NB4 (cell line): ENCODE measurements at regions not wholly inside any gene's neighbourhood (a gene's known extent, or its start where the extent isn't known, plus 50 kb on each side); places are given as distances from the start of the nearest gene placed in this dataset.

Experiments
- POLR2A ChIP-seq: IDR thresholded peaks from 2 replicates; pipeline ENCODE4 v1.6.1; 2011; ENCODE audit warnings: mild to moderate bottlenecking; ENCODE audit not compliant: insufficient read length; ENCODE audit errors: extremely low read depth
- TF ChIP-seq, protein P1 (sequence below): IDR thresholded peaks from one replicate; pipeline ENCODE4 v1.5.1; 2012; ENCODE audit warnings: low read depth, low read length
- TF ChIP-seq, protein P2 (sequence below): IDR thresholded peaks from 2 replicates; pipeline ENCODE4 v1.6.1; 2011; ENCODE audit warnings: low read depth, low read length

GRCh38 chr1:181191494-181192040 is 103.1 kb downstream of the IER5 start:
- TF ChIP-seq, protein P1, sequence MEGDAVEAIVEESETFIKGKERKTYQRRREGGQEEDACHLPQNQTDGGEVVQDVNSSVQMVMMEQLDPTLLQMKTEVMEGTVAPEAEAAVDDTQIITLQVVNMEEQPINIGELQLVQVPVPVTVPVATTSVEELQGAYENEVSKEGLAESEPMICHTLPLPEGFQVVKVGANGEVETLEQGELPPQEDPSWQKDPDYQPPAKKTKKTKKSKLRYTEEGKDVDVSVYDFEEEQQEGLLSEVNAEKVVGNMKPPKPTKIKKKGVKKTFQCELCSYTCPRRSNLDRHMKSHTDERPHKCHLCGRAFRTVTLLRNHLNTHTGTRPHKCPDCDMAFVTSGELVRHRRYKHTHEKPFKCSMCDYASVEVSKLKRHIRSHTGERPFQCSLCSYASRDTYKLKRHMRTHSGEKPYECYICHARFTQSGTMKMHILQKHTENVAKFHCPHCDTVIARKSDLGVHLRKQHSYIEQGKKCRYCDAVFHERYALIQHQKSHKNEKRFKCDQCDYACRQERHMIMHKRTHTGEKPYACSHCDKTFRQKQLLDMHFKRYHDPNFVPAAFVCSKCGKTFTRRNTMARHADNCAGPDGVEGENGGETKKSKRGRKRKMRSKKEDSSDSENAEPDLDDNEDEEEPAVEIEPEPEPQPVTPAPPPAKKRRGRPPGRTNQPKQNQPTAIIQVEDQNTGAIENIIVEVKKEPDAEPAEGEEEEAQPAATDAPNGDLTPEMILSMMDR: no peak
- no peak for TF ChIP-seq POLR2A
- TF ChIP-seq, protein P2, sequence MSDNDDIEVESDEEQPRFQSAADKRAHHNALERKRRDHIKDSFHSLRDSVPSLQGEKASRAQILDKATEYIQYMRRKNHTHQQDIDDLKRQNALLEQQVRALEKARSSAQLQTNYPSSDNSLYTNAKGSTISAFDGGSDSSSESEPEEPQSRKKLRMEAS: no peak
